Effector CD4-positive, alpha-beta T cell (primary cell): ENCODE measurements at regions not wholly inside any gene's neighbourhood (a gene's known extent, or its start where the extent isn't known, plus 50 kb on each side); places are given as distances from the start of the nearest gene placed in this dataset.
"Not testable (repeated sequence)": the region's sequence is repeated elsewhere in the genome, so short reads cannot be mapped to it uniquely, and the experiment has no call there.

Source experiments
- DNase-seq: peaks from one replicate; pipeline ENCODE4 v3.0.0-alpha.2; 2020

DNA sequence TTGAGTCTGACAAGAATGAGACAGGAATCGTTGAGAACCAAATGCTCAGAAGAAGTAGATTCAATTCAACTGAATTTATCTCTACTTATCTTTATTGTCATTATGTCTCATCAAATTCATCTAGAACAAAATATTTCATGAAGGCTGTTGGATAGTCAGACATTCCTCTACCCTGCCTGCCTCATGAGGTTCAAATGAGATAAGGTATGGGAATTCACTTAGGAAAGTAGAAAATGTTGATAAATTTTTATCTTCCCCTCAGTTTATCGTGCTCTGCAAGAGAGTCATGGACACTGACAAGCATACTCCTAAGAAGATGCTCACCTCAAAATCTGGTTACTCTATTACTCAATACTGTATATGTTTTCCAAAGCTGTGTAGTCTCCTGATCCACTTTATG lies 149.7 kb upstream of the CDIN1 start:
- no peak for DNase-seq

GRCh38 chr15:36430280-36430679 lies 149.1 kb upstream of the CDIN1 start:
- no peak for DNase-seq

DNA sequence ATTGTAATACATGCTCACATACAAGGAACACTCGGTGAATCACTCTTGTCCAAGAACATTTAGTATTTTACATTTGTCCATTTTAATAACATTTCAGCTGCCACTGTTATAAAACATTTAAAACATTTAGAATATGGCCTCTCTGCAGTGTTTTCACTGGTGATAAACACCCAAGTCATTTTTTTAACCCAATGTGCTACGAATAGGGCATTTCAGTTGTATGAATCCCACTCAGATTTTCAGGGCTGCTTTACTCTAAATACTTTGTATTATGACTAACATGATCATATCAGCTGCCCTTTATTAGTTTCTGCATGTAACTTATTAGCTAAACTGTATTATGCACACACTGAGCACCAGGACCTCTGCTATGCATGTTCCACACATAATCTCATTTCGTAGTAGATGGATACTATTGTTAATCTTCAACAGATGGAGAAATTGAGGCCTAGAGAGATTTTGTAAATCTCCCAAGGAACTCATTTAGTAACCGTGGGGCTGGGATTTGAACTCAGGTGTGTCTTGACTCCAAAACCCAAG lies 148.6 kb upstream of the CDIN1 start:
- DNase-seq, result no peak

GRCh38 chr15:36432161-36432560 lies 147.3 kb upstream of the CDIN1 start:
- DNase-seq, result no peak

GRCh38 chr15:36434177-36434576 lies 145.2 kb upstream of the CDIN1 start:
- no peak for DNase-seq

DNA sequence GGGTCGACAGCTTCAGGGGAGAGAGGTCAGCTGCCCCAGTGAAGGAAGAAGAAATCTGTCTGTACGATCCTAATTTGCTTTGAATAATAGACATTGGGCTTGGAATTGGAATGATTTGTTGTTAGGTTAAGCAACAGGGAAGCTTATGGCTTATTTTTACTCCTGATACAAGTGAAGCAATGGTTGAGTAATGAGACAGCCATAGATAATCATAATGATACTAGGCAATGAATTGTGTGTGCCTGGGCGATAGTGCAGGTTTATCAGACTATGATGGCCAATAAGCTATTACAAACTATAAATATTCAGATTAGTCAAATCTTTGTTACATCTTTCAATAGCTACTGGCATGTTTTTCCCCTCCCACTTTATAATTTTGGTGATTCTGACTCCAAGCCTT lies 140.9 kb upstream of the CDIN1 start:
- DNase-seq, result no peak

DNA sequence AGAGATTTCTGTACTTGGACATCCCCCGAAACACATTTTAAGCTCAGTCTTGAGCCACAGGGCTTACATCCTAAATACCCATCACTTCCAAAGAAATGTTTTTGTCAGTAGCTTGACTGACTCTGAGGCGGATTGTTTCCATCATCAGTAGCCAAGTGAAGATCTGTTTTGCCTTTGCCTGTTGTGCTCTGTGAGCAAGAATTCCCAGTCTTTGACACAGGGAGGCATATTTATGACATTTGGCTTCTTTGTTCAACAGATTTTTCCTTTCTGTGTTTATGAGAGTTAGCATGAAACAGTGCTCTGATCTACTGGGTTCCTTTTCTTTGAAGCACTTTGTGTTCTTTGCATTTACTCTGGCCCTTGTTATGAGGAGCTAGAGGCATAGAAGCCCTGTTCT lies 132.1 kb upstream of the CDIN1 start:
- no peak for DNase-seq

- no peak for DNase-seq
Observed at GRCh38 chr15:36448418-36448817, 131.0 kb upstream of the CDIN1 start.

DNA sequence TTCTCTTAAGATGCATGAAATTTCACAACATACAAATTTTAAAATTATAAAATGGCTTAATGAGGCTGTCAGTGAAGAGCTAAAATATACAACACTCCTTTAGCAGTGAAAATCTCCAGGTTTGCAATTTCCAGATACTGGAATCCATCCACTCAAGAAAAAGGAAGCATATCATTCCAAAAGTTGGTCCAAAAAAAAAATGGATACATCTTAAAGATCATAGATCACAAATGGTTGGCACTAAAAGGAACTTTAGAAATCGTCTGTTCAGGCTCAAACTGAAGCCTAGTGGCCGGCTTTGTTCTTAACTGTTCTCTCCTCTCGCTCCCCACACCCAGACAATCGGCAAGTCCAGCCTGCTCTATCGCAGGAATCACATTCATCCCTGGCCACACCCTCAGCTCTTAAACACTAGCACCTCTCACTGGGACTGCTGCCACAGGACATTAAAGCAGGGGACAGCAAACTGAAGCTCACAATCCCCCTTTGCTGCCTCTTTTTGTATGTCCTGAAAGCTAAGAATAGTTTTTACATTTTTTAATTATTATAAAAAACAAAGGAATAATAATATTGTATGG lies 130.3 kb upstream of the CDIN1 start:
- DNase-seq, result no peak

- no peak for DNase-seq
Observed at GRCh38 chr15:36449662-36450145, 129.7 kb upstream of the CDIN1 start.

- DNase-seq, result not testable (repeated sequence)
Observed at GRCh38 chr15:36454244-36454643, 125.2 kb upstream of the CDIN1 start.

DNA sequence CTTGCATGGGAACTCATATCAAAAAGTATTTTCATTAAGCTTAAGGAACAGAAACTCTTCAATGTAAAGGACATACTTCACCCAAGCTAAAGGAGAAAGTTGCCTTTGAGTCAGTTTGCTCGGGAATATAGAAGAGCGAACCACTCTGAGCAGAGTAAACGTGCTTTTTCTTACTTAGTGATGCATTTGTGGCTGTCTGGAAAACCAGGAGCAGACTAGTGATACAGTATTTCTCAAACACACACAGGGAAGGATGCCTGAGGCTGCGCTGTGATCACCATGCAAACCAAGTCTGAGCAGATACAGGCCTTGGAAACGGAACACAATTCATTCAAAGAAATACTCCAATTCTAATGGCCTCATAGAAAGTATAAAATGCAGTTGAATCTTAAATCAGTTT lies 121.0 kb upstream of the CDIN1 start:
- no peak for DNase-seq

- DNase-seq, result no peak
Observed at GRCh38 chr15:36465304-36465703, 114.1 kb upstream of the CDIN1 start.

DNA sequence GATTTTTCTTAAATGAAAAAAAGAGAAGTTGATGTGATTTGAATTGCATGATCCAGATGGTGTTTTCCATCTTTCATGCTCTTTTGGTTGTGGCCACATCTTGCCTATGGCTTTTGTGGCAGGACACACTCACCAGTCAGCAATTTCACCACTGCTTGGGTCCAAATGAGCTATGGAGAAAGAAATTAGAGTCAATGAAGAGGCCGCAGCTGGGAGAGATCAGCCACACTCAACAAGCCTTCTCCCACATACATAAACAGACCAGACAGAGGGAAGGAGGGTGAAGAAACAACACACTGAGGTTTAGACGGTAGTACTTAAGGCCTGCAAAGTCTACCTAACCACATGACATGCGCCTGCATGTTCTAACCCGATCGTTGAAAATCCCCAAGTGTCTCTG lies 110.7 kb upstream of the CDIN1 start:
- DNase-seq, result no peak

DNA sequence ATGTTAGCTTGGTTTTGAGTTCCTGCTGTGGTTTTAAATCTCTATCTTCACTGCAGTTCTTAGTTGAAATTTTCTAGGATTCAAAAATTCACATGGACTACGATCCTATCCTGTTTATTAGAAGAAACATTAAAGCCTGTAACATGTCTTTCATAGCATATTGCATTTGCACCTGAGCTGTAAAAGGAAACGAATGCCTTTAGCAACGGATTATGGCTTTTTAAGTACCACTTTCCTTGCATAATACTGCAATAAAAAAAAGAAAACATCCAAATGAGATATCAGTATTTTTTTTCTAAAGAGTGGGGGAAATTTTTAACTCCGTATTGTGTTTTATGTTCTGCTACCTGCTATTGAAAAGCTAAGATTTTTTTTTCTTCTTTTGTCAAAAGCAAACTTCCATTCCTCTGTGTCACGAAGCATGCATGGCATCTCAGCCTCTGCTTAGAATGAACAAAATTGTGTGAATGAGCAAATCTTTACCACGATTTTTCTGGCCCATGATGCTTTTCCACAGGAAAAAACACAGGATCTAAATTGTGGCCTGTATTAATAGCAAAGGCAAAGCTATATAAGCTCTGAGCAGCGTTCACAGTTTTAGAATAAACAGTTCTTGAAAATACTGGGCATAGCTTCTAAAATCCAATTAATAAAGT lies 110.0 kb upstream of the CDIN1 start:
- no peak for DNase-seq

GRCh38 chr15:36472672-36473071 lies 106.8 kb upstream of the CDIN1 start:
- no peak for DNase-seq

GRCh38 chr15:36478561-36478960 lies 100.9 kb upstream of the CDIN1 start:
- DNase-seq, result no peak

- no peak for DNase-seq
Observed at GRCh38 chr15:36479200-36479896, 100.1 kb upstream of the CDIN1 start.

DNA sequence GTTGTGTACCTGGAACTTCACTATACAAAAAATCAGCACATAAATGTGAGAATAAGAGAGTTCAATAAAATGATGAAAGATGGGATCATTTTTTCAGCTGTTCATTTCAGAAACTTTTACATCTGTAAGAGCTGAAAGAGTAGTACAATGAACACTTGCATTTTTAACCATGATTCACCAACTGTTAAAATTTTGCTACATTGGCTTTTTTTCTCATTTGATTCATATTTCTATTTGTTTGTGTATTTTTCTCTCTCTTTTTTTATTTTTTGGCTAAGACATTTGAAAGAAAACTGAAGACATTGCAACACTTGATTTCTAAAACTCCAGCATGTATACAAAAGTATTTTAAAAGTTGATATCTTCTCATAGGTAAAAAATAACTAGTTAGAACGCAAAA lies 98.3 kb upstream of the CDIN1 start:
- DNase-seq, result no peak

DNA sequence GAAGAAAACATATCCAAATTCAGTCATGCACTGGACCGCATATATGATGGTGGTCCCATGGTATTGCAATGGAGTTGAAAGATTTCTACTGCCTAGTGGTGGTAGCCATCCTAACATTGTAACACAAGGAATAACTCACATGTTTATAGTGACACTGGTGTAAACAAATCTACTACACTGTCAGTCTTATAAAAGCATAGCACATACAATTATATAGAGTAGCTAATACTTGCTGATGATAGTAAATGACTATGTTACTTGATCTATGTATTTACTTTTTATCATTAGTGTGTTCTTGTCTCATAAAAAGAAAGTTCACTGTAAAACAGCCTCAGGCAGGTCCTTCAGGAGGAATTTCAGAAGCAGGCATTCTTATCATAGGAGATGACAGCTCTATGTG lies 96.0 kb upstream of the CDIN1 start:
- DNase-seq, result no peak

- DNase-seq, result no peak
Observed at GRCh38 chr15:36484038-36484778, 95.2 kb upstream of the CDIN1 start.

DNA sequence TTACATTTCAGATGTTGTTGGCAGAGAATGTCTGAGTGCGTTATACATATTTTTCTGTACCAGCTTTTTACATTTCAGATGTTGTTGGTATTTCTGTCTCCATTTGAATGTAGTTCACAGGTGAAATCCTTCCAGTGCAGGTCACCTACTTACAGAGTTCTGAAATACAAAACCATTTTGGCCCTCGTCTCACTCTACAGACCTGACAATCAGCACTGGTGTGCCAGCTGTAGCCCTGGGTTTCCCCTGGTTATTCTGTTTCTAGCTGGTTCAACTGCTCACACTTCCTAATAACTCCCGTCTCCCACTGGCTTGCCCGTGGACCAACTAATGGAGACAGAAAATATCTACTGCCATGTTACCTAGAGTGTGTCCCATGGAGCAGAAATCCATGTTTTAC lies 87.5 kb upstream of the CDIN1 start:
- DNase-seq, result no peak

- DNase-seq, result no peak
Observed at GRCh38 chr15:36495456-36495991, 83.9 kb upstream of the CDIN1 start.
